OCI-LY7 (cell line): ENCODE measurements at regions not wholly inside any gene's neighbourhood (a gene's known extent, or its start where the extent isn't known, plus 50 kb on each side); places are given as distances from the start of the nearest gene placed in this dataset.

Experiments used
- BruUV-seq: library from RNA; stranded (reverse); fragments of 400-500 nt; replicated peaks from 2 replicates; lab custom pipeline; 2021; lab: Mats Ljungman, UMichigan
- CTCF ChIA-PET: fragments of 300-600 bp; sonication (Branson Sonifier 250); formaldehyde crosslinking; loops from one replicate; lab custom pipeline; 2022; ENCODE audit warnings: antibody characterized with exemption; ENCODE audit not compliant: unreplicated experiment; lab: Charles Lee
- POLR2A ChIA-PET: fragments of 300-600 bp; sonication (Branson Sonifier 250); formaldehyde crosslinking; loops from one replicate; lab custom pipeline; 2022; ENCODE audit warnings: antibody characterized with exemption; lab: Charles Lee
- DNase-seq: peaks from one replicate; pipeline ENCODE4 v3.0.0-alpha.2; 2015; ENCODE audit warnings: low spot score
- H2AFZ ChIP-seq: fragments of 200-600 bp; sonication (generic), shearing (Covaris generic); 2 replicates; pipeline ENCODE4 v1.6.1; 2014; ENCODE audit warnings: mild to moderate bottlenecking, antibody characterized with exemption, low read length, moderate library complexity
- H3K27ac ChIP-seq: fragments of 200-600 bp; sonication (generic); 2 replicates; pipeline ENCODE4 v1.5.1; 2014; ENCODE audit warnings: mixed run types, low read depth, mild to moderate bottlenecking, moderate library complexity, low read length, inconsistent platforms; ENCODE audit not compliant: poor library complexity, severe bottlenecking
- H3K36me3 ChIP-seq: fragments of 200-600 bp; sonication (generic); 2 replicates; pipeline ENCODE4 v1.6.1; 2014; ENCODE audit warnings: mild to moderate bottlenecking, antibody characterized with exemption, low read length, moderate library complexity, mixed read lengths; ENCODE audit not compliant: insufficient read depth
- H3K4me1 ChIP-seq: fragments of 200-600 bp; sonication (generic); 2 replicates; pipeline ENCODE4 v1.5.1; 2014; ENCODE audit warnings: mild to moderate bottlenecking, low read length; ENCODE audit not compliant: insufficient read depth, poor library complexity, severe bottlenecking
- H3K4me2 ChIP-seq: fragments of 200-600 bp; sonication (generic); 2 replicates; pipeline ENCODE4 v1.6.1; 2014; ENCODE audit warnings: mild to moderate bottlenecking, low read length
- H3K4me3 ChIP-seq: fragments of 200-600 bp; sonication (generic); 2 replicates; pipeline ENCODE4 v1.5.1; 2014; ENCODE audit warnings: mild to moderate bottlenecking, low read depth, low read length; ENCODE audit not compliant: poor library complexity, severe bottlenecking
- H3K79me2 ChIP-seq: fragments of 200-600 bp; sonication (generic); 2 replicates; pipeline ENCODE4 v1.6.1; 2016; ENCODE audit warnings: low read depth, mild to moderate bottlenecking, low read length, moderate library complexity, mixed read lengths; ENCODE audit not compliant: insufficient read depth
- H3K9me2 ChIP-seq: fragments of 200-600 bp; sonication (generic); 2 replicates; pipeline ENCODE4 v1.6.1; 2016; ENCODE audit warnings: mild to moderate bottlenecking, low read length, mixed read lengths; ENCODE audit not compliant: insufficient read depth
- H3K9me3 ChIP-seq: fragments of 200-600 bp; sonication (generic); 2 replicates; pipeline ENCODE4 v1.6.1; 2014; ENCODE audit warnings: mild to moderate bottlenecking, mixed run types, low read length, mixed read lengths
- H4K20me1 ChIP-seq: fragments of 200-600 bp; sonication (generic); 2 replicates; pipeline ENCODE4 v1.6.1; 2014; ENCODE audit warnings: mild to moderate bottlenecking, antibody characterized with exemption, low read length, moderate library complexity, mixed read lengths; ENCODE audit not compliant: insufficient read depth
- CTCF ChIP-seq: fragments of 200-600 bp; sonication (generic); conservative IDR thresholded peaks from 2 replicates; pipeline ENCODE4 v1.5.1; 2014; ENCODE audit warnings: mild to moderate bottlenecking, antibody characterized with exemption, low read length, moderate library complexity, mixed read lengths
- EZH2phosphoT487 ChIP-seq: fragments of 200-600 bp; sonication (generic); IDR thresholded peaks from 2 replicates; pipeline ENCODE4 v1.6.1; 2018; ENCODE audit warnings: low read depth, borderline replicate concordance, mild to moderate bottlenecking, mixed run types, antibody characterized with exemption, low read length, moderate library complexity, mixed read lengths
- intact Hi-C: fragments of 100-400 bp; cut with micrococcal nuclease; formaldehyde crosslinking; loops from one replicate; pipeline ENCODE4 v1.10.0; 2022; ENCODE audit not compliant: unreplicated experiment

- ChIA-PET POLR2A (interaction anchor here (1.5 kb wide), 1 partner anchor 18 kb away, joined by 4 read pairs; no protein-coding TSS in a partner anchor), CTCF (no interaction called here)
- intact Hi-C loops = no loop called here
- DNase-seq = no peak
- Histone ChIP-seq H3K9me3 (no peaks in the 10 kb centered on the region), H2AFZ (no peak overlapping the region), H3K9me2 (no peaks in the 10 kb centered on the region), H3K4me3 (no peak overlapping the region), H4K20me1 (no peaks in the 10 kb centered on the region), H3K4me2 (no peak overlapping the region), H3K27ac (no peak overlapping the region), H3K4me1 (no peaks in the 10 kb centered on the region), H3K79me2 (no peaks in the 10 kb centered on the region), H3K36me3 (no peaks in the 10 kb centered on the region)
- BruUV-seq = no TSS peak
- no peak for TF ChIP-seq CTCF
- TF ChIP-seq EZH2phosphoT487 = no peak
Measured at GRCh38 chr1:90838720-90839119, 121.6 kb upstream of the BARHL2 start.

GRCh38 chr1:90837420-90837819 is 120.3 kb upstream of the BARHL2 start:
- no TSS peak for BruUV-seq
- Histone ChIP-seq H2AFZ (no peak overlapping the region), H3K4me1 (no peaks in the 10 kb centered on the region), H3K4me3 (no peak overlapping the region), H3K4me2 (no peak overlapping the region), H3K79me2 (no peaks in the 10 kb centered on the region), H3K27ac (no peak overlapping the region), H4K20me1 (no peaks in the 10 kb centered on the region), H3K36me3 (no peaks in the 10 kb centered on the region), H3K9me3 (no peaks in the 10 kb centered on the region), H3K9me2 (no peaks in the 10 kb centered on the region)
- ChIA-PET CTCF (no interaction called here), POLR2A (no interaction called here)
- TF ChIP-seq CTCF (no peak), EZH2phosphoT487 (no peak)
- intact Hi-C loops = no loop called here
- no peak for DNase-seq

DNA sequence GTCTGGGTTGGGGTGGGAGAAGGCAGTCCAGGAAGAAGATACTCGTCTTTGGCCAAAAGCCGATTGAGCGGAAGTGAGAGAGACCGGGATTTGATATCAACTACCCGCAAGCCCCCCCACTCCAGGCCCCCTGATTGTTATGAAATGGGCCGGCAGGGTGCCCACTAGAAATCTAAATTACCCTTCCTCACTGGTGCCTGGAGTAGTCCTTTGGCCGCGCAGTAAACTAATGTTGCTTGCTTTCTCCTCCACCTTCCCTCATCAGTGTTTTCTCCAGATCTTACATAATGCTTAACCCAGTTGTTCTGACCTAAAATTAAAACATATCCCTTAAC is 119.2 kb upstream of the BARHL2 start:
- intact Hi-C loops = no loop called here
- Histone ChIP-seq H3K4me2 (no peak overlapping the region), H3K27ac (no peak overlapping the region), H3K9me2 (no peaks in the 10 kb centered on the region), H3K4me1 (no peaks in the 10 kb centered on the region), H3K9me3 (no peaks in the 10 kb centered on the region), H2AFZ (no peak overlapping the region), H3K4me3 (no peak overlapping the region), H3K79me2 (no peaks in the 10 kb centered on the region), H4K20me1 (no peaks in the 10 kb centered on the region), H3K36me3 (no peaks in the 10 kb centered on the region)
- POLR2A ChIA-PET = no interaction called here
- TF ChIP-seq CTCF = no peak
- TF ChIP-seq EZH2phosphoT487 = no peak
- BruUV-seq = no TSS peak
- CTCF ChIA-PET = no interaction called here
- DNase-seq = no peak
